Stimulated activated CD8-positive, alpha-beta memory T cell treated with anti-CD3 and anti-CD28 coated beads, Interleukin-7, amount 100 ng/mL, for 4 hours (primary cell): ENCODE measurements at regions not wholly inside any gene's neighbourhood (a gene's known extent, or its start where the extent isn't known, plus 50 kb on each side); places are given as distances from the start of the nearest gene placed in this dataset.

Experiments used
- DNase-seq, 2 donors: peaks; one replicate each; pipeline ENCODE4 v3.0.0-alpha.2; 2020; ENCODE audit warnings: low read depth in 2 of 2

DNA sequence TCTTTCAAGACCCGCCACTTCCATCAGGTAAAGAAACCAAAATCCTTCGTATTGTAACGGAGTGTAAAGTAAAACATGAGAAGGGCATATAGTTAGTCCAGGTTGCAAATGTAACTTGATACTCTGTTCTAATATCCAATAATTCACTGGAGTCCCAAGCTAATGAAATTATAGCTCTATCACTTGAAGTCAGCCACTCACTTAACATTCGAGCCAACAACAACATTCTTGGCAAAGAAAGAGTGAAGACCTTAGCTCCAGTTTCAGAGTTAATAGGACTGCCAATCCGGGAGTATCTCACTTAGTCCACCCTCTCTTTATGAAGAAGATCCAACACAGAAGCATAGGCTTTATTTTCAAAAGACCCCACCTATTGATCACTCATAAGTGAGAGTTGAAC, 298.0 kb upstream of the SOX11 start:
- DNase-seq, result no peak

DNA sequence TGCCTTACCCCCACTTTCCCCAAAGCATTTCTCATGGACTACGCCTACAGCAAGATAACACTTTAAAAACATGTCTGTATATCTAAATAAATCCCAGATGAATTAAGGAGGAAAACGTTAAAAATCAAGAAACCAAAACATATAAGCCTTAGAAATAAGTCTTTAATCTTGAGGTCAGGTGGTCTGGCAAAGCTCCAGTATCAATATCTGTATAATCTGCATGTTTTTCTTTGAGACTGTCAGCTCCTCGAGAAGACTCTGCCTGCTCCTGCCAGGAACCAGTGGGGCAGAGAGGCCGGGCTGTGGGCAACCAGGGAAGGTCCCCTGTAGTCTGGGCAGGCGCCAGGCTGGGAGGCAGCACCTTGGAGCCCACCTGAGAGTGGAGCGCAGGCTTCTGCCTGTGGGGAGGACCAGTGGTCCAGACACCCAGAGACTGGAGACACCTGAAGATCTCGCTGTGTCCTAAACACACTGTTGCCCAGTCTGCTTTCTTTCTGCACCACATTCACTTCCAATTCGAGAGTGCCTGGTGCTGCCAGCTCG, 291.0 kb upstream of the SOX11 start:
- DNase-seq, result no peak

DNA sequence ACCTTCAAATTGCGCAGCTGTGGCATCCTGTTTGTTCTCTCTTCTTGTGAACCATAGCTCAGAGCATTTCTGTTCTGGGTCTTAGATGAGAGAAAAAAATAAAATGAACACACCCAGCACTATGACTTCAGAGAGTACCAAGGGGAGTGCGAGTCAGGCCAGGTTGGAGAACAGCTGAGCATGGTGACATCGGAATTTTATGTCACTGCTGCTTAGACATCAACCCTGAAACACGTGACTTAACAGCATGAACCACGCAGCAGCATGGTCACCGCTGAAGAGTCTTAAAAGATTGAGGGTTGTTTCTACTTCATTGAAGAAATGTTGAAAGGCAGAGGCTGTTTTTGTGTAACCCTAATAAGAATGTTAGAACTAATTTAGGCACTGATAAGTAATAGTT, 288.8 kb upstream of the SOX11 start:
- DNase-seq, result no peak

DNA sequence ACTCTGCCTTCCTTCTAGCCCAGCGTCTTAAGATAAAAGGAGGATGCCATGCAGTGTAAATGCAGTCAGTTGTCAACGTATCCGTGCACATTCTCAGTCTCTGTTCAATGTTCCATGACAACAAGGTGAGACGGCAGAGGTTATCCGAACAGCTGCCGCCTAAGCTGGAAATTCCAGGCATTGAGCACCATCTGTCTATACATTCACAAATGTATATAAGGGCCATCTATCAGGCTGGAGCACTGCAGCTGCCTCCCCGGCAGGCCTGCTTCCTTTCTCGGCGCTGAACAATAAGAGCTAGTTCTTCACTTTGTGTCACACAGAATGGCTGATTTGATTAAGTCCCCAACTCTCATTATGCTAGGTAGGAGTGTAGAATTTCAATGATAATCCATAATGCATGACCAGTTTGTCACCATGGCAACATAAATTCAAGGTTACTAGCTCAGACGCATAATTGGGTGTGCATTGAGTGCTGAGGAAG, 282.2 kb upstream of the SOX11 start:
- no peak for DNase-seq

DNA sequence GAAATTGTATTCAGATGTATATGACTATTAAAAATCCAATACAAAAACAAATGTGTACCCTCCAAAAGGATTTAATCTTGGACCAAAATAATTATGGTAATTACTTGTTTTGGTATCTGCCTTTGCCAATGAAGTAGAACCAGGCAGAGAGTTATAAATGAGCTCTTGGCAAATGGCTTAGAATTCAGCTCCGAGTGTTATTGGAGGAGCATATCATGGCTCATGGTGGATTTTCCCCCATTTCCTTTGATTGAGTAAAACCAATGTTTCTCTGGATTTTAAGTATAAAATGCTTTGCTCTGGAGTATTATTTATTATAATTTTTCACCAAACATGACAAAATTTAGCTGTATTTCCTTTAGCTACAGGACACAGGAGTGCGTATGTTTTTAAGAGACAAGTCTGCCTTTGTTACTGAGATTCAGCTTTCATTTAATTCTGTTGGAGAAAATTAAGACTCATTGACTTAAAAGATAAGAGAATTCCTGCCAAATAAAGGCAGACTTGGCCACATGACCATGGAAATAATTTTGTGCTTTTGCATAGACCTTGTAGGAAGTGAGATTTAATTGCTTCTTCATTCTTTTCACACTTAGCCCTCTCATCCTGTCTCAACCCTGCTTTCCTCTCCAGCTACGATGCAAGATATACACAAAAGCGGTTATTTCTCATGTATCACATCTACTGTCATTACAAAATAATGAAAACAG, 281.0 kb upstream of the SOX11 start:
- no peak for DNase-seq

DNA sequence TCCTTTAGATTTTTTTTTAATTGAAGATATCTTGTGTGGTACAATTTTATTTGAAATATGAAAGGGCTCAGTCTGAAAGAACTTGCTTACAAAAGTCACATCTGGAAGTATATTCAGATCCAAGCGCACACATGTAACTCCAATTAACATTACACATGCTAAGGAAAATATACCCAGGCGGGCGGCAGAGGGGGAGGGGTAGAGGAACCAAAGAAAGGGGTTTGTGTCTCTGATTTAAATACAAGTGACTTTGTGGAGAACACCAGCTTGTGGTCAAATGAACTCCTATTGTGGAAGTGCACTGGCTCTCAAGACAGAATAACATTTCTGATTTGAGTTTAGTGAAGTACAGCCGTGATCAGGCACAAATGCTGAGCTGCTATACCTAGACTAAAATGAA, 280.2 kb upstream of the SOX11 start:
- DNase-seq, result no peak

DNA sequence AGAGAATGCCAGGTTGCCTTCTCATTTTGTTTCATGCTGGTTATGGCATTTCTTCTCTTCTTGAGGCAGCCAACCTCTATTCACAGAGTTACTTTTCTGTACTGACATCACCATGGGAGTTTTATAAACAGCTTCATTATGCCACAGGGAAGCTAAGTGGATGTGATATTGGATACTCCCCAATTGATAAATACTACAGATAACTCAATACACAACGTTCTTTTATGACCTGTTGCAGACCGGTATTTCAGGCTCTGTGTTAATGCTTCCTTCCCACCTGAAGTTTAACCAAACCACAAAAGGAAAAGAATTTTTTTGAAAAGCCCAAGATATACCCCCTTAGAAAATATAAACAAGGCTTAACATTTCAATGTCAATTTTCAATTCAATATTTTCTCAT, 258.3 kb upstream of the SOX11 start:
- DNase-seq, result no peak

DNA sequence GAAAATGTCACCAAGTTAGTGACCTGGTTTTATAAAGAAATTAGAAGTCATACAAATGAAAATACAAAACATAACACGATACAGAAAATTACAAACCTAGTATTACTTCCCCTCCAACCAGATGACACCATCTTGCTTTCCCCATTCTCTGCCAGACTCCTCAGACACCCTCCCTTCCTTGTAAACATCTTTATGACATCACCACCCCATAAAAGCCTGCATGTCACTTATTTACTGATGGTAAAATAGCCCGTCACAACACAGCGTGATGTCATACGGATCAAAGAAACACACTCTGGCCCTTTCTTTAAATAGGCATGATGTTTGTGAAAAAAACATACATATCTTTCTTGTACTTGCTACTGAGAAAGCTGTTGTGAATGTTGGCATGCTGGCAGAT, 254.8 kb upstream of the SOX11 start:
- no peak for DNase-seq

DNA sequence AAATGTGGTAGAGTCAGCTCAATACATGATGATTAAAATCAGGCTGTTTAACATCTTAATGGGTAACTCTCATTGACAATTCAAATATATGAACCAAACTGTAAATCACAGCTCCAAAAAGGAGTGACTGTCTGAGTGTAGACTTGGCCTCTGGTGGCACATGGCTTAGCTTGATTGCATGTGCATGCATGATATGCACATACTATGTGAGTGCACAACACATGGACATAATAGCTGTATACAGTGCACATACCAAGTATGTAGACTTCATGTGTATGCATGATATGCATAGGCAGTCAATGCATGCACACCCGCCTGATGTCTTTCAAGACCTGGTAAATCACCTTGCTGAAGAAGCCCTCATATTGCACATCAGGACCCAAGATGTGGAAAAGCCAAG, 252.0 kb upstream of the SOX11 start:
- no peak for DNase-seq

DNA sequence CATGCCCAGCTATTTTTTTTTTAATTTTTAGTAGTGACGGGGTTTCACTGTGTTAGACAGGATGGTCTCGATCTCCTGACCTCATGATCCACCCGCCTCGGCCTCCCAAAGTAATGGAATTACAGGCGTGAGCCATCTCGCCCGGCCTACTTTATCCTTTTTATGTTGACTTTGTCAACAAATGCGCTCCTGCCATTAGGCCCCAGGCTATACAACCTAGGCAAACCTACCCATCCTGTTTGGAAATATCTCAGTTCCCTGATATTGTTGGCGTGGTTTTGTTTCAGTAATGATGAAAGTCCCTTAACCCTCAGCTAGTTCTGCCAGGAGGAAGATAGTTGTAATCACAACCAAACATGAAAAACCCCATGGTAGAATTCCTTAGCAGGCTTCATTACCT, 249.4 kb upstream of the SOX11 start:
- no peak for DNase-seq

DNA sequence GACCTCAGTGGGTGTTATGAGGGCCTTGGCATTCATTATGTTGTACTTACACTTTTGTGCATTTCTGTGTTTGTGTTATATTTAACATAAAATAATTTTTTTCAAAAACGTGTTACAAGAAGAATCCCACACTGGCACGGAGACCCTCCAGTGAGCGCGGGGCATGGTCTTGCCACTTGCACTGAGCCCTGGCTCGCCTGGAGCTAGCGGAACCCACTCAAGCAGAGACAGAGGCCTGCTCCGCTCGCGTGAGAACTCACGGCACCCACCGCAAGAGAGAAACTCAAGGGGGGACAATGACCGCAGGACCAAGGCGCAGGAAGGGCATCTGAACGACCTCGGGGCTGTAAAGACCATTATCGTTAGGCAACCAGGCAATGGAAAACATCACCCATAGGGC, 248.0 kb upstream of the SOX11 start:
- DNase-seq, result no peak

DNA sequence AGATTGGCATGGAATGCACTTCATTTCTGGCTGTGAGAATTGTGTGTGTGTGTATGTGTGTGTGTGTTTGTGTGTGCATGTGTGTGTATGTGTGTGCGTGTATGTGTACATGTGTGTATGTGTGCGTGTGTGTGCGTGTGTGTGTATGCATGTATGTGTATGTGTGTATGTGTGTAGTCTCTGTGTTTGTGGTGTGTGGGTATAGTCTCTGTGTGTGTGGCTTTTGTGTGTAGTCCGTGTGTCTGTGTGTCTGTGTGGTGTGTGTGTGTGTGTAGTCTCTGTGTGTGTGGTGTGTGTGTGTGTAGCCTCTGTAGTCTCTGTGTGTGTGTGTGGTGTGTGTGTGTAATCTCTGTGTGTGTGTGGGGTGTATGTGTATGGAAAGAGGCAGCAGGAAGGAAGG, 247.3 kb upstream of the SOX11 start:
- no peak for DNase-seq

DNA sequence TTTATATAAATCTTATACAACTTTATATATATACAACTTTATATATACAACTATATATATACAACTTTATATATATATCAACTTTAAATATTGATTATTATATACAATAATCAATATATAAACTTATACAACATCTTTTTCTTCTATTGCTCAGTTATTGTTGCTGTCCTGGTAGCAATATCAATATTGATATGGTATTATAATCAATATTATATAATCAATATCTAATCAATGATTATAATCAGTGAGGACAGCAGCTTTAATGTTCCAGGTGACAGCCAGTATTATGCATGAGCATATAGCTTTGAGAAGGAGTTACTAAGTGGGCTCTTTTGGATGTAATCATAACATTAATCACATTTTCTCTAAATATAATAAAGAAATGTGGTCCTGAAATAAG, 242.3 kb upstream of the SOX11 start:
- DNase-seq, result no peak

DNA sequence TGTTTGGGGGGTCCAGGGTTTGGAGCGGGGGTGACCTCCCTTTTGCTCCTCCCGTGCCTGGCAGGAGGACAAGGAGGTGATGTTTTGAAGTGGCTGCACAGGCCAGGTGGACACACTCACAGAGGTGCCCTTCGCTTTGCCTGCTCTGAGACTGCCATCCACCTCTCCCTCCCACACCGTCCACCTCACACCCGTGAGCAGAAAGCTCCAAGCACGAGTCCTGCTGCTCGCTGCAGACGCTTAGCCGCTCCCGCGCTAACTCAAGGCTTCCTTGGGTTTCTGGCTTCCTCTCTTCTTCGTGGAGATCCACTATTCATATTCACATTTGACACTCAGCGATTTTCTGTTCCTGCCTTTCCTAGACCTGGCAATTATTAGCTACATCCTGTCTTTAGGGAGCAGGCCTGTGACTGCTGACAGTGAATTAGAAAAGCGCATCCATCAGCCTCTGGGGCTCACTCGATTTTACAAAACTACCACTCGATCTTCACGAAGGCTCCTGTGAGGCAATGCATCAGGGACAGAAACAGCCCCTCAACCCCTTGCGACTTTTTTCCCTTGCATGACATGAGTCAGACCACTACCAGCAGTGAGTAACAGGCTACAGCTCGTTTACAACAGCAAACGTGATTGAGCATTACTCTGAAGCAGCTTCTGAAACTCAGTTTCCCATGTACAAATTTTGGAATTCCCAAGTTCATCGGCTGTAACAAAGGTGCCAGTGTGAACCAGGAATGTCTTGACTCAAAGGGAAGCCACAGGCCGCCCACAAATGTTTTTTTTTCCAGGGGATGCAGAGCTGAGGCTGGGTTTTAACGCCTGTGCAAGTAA, 238.7 kb upstream of the SOX11 start:
- no peak for DNase-seq

DNA sequence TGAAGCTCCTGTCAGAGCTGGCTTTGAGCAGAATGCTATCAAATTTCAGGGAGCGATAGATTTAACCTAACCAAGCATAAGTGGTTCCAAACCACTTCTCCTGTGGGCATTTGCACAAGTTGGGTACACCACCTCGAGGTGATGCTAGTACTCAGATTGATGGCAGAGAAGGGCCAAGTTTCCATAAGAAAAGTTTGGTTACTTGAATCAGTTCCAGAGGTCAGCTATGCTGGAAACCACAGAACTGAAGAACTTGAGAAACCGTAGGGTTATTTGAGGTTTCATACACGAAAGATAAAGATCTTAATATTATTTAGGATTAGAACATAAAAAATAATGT, 238.2 kb upstream of the SOX11 start:
- DNase-seq, result no peak

DNA sequence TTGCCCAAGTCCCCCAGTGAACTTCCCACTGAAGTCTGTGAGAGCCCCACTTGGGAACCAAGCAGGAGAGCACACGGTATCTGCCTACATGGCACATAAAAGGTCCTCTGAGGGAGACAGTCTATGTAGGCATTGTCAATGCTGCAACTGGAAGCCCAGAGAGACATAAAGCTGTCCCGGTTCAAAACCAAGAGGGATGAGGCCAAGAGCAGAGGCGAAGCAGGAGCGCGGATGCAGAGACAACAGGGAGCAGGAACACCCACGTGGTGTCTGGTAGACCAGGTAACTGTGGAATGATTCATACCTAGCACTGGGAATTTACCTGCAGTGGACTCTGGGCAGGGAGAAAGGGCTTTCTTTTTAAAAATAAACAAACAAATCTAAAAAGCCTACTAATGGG, 233.1 kb upstream of the SOX11 start:
- no peak for DNase-seq

DNA sequence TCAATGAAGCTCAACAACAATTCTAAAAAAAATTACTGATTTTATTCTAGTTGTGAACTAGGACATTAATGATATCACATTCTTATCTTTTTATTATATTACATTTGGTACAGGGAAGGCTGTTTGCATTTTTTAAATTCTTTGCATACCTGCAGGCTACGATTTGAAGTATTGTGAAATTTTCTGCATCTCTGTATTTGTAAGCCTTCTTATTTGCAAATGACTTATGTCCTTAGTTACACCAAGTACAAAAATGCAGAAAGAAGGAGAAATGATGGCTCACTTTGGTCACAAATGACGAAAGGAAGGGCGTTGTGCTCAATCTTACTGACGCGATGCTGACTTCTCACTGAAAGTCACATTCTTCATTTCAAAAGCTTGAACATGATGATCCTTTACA, 227.5 kb upstream of the SOX11 start:
- DNase-seq, result no peak

DNA sequence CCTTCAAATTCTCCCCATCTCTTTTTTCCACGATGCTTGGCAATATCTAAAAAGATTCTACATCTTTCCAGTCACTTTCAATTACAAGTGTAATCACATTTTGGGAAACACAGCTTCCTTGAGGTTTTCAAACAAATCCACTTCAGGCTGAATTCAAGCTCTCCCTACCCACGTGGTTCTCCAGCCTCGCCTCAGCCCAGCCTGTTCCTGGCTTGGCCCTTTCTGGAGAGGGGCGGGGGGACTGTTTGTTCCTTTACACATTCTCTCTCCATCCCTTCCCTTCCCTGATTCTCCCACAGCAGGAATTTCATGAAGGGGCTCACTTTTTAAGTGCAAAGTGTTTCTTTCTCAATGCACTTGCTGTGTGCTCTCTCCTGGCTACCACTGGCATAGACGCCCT, 226.3 kb upstream of the SOX11 start:
- DNase-seq, result no peak

DNA sequence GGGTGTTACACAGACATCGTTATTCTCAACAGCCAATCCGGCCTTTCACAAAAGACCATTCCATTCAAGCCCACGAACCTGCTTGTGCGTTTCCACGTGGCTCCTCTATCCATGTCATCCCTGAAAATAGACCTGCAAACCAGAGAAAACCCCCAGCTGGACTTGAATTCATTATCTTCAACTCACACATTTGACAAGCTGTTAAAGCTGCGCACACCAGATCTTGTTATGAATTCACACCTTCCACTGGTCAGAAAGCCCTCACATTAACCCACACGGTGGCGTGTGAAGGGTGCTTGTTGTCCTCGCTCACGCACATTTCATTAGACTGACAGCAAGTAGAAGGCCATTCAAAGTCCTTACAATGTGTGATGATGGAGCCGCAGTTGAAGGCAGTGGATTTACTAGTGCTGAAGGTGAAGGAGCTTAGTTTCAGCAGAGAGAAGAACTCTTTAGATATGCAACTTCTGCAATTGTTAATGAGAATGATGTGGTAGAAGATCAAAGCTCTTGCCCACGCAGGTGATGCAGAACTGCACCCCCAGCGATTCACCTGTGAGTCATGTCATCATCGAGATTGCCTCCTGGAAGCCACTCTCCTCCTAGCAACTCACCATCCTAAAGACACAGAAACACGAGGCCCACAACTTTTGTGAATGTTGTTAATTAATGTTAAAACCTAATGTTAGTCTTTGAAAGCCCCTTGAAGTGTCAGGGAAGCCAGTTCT, 224.8 kb upstream of the SOX11 start:
- DNase-seq, result no peak

DNA sequence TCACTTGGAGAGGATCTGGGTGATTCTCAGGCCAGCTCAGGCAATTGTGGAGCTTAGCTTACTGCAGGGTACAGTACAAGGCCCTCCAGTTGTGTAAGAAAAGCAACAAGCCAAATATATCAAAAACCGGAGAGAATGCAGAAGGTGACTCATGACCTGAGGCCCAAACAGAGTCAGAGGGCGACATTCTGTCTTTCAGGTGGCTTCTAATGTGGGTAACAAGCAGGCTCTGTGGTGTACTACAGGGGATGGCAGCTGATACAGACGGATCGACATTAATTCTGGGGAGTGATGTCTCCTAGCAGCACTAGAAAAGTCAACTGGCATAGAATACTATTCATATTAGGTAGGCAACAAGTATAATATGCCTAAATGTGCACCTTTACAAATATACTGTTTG, 219.5 kb upstream of the SOX11 start:
- no peak for DNase-seq

DNA sequence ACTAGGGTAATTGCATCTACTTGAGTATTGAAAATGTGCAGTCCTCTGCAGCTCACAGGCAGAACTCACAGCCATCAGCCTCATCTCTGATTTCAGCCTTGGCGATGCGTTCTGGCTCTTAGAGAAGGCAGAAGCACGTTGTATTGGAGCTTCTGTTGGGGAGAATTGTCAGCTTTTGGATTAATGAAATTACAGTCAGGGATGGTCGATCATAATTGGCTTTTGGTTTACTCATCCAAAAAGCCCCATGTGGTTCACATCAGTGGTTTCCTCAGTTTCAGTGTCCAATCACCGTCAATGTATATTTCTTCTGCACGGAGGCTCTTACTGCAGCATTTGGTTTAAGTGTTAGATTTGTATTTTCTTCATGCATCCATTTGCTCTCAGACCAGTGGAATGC, 218.5 kb upstream of the SOX11 start:
- DNase-seq, result no peak

DNA sequence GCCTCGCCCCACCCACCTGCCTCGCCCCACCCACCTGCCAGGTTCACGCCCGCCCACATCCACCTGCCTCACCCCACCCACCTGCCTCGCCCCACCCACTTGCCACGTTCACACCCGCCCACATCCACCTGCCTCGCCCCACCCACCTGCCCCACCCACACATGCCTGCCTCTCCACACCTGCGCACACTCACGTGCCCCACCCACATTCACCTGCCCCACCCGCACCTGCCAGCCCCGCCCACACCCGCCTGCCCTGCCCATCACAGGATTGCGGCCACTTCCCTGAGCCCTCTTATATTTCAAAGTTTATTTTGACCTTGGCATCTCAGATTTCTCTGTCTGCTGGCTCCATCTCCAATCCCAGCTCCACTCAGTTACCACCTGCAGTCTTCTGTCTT, 217.5 kb upstream of the SOX11 start:
- DNase-seq, result no peak
